CD4-positive, alpha-beta T cell treated with Interferon gamma for 1 hour (primary cell): ENCODE measurements at regions not wholly inside any gene's neighbourhood (a gene's known extent, or its start where the extent isn't known, plus 50 kb on each side); places are given as distances from the start of the nearest gene placed in this dataset.

Source experiments
- DNase-seq: peaks from one replicate; pipeline ENCODE4 v3.0.0-alpha.2; 2020

DNA sequence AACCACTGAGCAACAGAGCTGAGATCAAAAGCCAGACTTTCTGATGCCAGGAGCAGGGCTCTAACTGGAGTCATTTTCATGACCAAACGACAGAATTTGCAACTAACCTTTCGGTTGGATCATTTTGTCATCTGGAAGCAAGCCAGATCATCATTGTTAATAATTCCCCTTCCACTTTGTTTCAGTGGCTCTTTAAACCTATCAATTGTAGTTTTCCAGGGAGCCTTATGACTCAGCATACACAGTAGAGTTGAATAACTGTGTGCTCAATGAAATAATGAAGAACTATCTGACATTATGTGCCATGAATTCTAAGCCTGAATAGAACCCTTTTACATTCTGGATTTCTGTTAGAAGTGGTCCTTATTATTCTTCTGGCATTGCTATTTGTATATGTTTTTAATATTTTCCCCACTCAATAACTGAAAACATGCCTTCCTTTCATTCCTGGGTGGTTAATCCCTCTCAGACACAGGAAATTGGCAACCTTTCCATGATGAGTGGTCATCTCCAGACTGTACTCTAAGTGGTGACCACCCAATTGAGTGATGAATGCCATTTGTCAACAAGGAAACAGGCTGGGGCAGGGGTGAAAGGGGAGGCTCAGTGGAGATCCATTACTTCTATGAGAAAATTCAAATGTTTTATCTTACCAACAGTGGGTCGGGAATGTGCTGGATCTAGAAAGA lies 431.8 kb downstream of the BCOR start:
- no peak for DNase-seq

DNA sequence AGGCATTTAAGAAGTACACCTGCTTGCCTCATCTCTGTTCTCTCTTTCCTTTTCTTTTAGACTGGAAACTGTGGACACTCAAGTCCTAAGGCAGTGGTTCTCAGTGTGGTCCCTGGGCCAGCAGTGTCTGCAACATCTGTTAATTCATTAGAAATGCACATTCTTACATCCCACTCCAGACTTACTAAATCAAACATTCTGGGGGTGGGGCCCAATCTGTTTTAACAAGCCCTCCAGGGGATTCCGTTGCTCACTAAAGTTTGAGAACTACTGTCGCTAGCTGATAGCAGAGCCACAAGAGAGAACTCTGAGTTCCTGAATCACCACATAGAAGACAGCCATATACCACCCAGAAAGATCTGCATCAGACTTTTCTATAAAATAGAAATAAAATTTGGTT lies 430.6 kb downstream of the BCOR start:
- DNase-seq = no peak

DNA sequence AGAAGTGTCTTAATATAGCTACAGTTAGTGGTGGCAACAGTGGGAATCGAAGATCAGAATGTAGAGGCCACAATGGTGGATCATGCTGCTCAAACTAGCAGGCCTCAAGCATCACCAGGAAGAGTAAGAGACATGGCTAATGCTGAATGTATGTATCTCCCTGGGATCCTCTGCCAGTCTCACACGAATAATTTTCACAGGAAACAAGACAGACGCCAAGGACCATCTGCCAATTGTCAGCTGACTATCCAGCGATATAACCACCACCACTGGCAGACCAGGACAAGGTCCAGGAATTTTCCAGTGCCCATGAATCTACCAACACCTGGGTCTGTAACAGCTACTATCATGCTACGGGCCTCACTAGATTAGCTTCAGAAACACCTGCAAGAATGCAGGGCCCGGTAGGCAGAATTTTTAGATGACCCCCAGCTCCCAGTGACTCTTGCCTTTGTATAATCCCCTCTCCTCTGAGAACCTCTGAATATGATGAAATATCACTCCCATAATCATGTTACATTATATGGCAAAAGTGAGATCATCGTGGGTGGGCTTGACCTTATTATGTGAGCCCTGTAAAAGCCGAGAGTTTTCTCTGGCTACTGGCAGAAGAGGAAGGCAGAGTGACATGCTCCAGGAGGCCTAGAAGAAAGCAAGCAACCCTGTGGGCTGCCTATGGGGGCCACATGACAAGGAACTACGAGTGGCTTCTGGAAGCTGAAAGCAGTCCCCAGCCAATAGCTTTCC lies 429.8 kb downstream of the BCOR start:
- no peak for DNase-seq

DNA sequence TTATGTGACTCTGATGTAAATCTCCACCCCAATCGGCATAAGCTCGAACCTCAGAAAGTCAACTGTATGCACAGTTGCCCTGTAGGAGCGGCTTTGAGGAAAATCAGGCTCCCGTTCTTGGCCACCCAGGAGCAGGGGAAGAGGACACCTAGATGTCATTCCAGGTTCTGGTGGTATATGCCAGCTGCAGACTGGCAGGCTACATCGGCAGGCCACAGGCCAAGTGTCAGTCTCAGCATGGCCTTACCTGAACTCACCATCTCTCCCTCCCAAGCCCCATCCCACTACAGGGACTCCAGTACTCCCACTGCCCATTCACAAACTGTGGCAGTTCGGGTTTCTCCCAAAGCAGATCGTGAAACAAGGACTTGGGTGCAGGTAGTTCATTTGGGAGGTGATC lies 428.1 kb downstream of the BCOR start:
- DNase-seq = no peak

DNA sequence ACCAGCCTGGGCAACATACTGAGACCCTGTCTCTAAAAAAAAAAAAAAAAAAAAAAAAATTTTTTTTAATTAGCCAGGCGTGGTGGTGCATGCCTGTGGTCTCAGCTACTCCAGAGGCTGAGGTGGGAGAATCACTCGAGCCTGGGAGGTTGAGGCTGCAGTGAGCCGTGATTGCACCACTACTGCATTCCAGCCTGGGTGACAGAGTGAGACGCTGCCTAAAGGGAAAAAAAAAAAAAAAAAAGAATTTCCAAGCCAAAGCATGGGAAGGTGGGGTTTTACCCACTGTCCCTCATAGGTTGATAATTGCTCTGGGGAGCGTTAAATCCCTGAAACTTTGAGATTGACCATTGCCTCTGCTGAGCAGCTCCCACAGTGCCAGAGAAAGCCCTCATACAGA lies 427.5 kb downstream of the BCOR start:
- no peak for DNase-seq

DNA sequence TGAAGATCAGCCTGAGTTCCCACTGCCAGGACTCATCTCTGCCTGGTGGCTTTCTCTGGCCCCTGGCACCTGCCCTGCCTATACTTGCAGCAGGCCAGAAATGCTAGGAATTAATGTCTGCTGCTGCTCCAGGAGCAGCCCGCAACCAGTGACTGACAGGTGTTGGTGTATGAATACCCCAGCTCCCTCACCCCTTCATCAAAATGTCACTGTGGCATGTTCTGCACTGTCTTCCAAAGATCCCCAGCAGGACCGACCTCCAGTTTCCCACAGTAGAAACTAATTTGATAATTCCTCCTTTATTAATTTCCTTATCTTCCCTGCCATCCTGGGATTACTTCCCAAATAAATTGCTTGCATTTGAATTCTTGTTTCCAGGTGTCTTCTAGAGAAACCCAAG lies 425.4 kb downstream of the BCOR start:
- no peak for DNase-seq

GRCh38 chrX:39674490-39675161 lies 423.1 kb downstream of the BCOR start:
- no peak for DNase-seq

DNA sequence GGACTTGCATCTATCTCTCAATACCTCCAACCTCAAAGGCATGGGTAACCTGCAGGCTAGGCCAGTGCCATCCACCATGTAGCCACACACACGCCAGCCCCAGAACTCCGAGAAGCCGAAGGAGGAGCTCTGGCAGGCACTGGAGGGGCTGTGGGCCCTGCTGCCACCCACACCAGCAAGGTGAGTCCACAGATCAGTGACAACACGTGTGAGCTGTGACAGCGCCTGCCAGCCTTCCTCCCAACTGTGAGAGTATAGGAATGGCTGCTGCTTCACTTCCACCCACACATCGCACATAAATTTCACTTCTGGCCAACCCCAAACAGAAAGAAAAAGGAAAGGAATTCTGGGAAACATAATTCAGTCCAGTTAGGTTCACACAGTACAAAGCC lies 422.6 kb downstream of the BCOR start:
- DNase-seq = no peak

- DNase-seq = no peak
These were observed 422.1 kb downstream of the BCOR start for GRCh38 chrX:39675619-39676018.

DNA sequence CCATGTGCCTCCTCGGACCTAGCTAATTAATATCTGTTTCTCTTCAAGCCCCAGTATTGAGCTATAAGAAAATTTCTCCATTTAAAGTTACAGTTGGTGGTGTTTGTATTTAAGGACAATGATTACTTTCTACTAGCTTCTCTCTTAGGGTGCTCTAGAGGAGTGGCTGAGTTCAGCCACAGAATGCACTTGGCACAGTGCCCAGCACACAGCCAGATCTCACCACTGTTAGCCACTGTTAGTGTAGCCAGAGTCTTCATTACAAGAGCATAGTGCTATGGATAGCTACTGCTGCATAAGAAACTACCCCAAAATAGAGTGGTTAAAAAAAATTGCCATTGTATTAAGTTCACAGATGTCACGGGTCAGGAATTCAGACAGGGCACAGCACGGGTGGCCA lies 421.3 kb downstream of the BCOR start:
- no peak for DNase-seq

DNA sequence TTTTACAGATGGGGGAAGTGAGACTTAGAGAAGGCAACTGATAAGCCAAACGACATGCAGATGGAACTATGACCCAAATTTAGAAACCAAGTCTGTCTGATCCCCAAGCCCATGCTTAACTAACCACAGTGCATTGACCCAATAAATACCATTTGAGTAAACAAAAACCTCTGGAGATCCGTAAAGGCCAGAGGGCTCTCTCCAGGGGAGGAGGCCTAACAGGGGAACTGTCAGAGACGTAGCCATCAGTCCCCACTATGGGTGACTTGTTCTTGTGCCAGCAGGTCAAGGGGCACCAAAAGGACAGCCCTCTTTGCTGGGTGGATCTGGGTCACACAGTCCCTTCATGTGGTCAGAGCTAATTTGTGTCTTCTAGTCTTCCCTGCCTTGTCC lies 420.2 kb downstream of the BCOR start:
- DNase-seq = no peak

GRCh38 chrX:39677978-39678791 lies 419.6 kb downstream of the BCOR start:
- no peak for DNase-seq

- no peak for DNase-seq
These were observed 418.8 kb downstream of the BCOR start for GRCh38 chrX:39678914-39679313.

- no peak for DNase-seq
These were observed 418.1 kb downstream of the BCOR start for GRCh38 chrX:39679497-39680157.

DNA sequence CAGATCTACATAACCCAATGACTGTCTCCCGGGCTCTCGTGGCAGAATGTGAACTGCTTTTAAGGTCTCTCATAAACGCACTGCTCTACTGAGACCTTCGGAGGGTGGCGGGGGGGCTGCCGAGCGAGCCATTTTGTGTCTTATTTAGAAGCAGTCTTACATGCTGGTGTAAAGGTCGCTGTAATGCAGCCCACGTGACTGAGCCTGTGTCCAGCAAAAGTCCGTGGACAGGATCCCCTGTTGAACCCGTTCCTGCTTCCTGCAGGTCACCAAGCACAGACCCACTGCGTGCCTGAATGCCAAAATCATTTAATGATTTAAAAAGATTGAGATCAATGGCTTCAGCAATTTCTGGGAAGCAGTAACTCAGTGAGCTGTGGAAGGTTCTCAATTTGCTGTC lies 415.9 kb downstream of the BCOR start:
- no peak for DNase-seq

DNA sequence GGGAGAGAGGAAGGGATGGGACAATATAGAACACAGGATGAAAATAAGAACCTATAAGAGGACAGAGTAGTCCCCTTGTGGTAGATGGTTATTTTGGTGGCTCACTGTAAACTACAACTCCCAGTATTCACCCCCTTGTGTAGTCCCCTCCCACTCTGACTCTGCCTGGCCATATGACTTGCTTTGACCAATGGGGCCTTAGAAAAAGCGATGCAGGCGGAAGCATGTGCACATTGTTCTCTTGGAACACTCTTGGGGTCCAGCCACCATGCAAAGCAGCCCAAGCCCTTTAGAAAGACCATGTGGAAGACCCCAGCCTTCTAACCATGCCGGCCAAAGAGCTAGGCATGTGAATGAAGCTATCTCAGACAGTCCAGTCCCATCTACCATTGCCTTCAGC lies 415.0 kb downstream of the BCOR start:
- DNase-seq = no peak

GRCh38 chrX:39688219-39688575 lies 409.6 kb downstream of the BCOR start:
- no peak for DNase-seq

DNA sequence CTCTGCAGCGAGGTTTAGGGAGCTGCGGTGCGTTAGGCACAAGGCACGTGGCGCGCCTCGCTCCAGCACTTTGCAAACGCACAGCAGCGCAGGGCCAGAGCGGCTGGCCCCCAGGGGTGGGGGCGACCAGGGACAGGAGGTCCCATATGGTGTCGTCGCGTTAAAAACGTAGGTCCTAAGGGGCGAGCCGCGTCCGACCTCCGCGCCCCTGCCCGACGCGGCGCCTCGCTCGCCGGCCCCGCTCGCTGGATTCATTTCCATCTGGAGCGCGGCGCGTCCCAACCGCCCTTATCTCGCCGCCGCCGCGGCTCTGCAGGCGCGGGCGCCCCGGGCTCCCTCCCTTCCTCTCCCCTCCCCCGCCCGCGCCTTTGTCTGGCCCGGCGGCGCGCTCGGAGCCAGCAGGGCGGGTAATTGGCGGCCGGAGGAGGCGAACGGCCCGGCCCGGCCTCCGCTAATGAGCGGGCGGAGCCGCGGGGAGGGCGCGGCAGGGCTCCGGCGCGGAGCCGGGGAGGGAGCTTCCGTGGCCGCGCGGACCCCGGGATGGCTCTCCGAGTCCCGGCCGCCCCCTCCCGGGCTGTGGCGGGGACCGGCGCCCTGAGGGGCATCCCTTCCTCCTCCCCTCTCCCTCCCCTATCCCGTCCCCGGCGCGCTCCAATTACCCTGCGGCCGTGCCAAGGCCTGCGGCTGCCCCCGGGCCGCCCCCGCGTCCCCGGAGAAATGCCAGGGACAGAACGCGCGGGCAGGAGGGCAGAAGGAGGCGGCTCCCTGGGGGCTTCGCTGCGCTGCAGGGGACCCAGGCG lies 409.0 kb downstream of the BCOR start:
- DNase-seq = no peak

- no peak for DNase-seq
These were observed 408.2 kb downstream of the BCOR start for GRCh38 chrX:39689376-39690104.

GRCh38 chrX:39690541-39691415 lies 407.0 kb downstream of the BCOR start:
- DNase-seq = no peak
